PC-9 (cell line): ENCODE measurements at regions not wholly inside any gene's neighbourhood (a gene's known extent, or its start where the extent isn't known, plus 50 kb on each side); places are given as distances from the start of the nearest gene placed in this dataset.

Experiments used
- BruUV-seq: library from RNA; stranded (reverse); fragments of 400-500 nt; replicated peaks from 2 replicates; lab custom pipeline; 2021; lab: Mats Ljungman, UMichigan
- CTCF ChIA-PET: fragments of 300-600 bp; sonication (Branson Sonifier 250); formaldehyde crosslinking; loops from one replicate; lab custom pipeline; 2022; ENCODE audit warnings: antibody characterized with exemption; lab: Charles Lee
- POLR2A ChIA-PET: fragments of 300-600 bp; sonication (Branson Sonifier 250); formaldehyde crosslinking; loops from one replicate; lab custom pipeline; 2022; ENCODE audit warnings: antibody characterized with exemption; ENCODE audit not compliant: unreplicated experiment; lab: Charles Lee
- DNase-seq, 2 experiments: peaks; one replicate each; pipeline versions ENCODE4 v3.0.0 to v3.0.0-alpha.2; 2015 to 2022; ENCODE audit warnings: mixed read lengths in 1 of 2
- H2AFZ ChIP-seq: fragments of 200-600 bp; sonication (generic); 2 replicates; pipeline ENCODE4 v1.8.1; 2017; ENCODE audit warnings: antibody characterized with exemption
- H3F3A ChIP-seq: fragments of 200-600 bp; sonication (generic); 2 replicates; pipeline ENCODE4 v1.8.1; 2017; ENCODE audit warnings: antibody characterized with exemption, mild to moderate bottlenecking, low read depth; ENCODE audit not compliant: insufficient read depth
- H3K27ac ChIP-seq: fragments of 200-600 bp; sonication (generic); 2 replicates; pipeline ENCODE4 v1.6.1; 2016; ENCODE audit warnings: mixed run types
- H3K27me3 ChIP-seq: fragments of 200-600 bp; sonication (generic); 2 replicates; pipeline ENCODE4 v1.6.1; 2016; ENCODE audit warnings: low read depth, mixed run types; ENCODE audit not compliant: insufficient read depth
- H3K36me3 ChIP-seq: fragments of 200-600 bp; sonication (generic); 2 replicates; pipeline ENCODE4 v1.6.1; 2016; ENCODE audit warnings: low read depth, mixed run types
- H3K4me1 ChIP-seq: fragments of 200-600 bp; sonication (generic); replicated peaks from 2 replicates; pipeline ENCODE4 v1.6.1; 2016; ENCODE audit warnings: mixed run types; ENCODE audit not compliant: insufficient read depth
- H3K4me2 ChIP-seq: fragments of 200-600 bp; sonication (generic); 2 replicates; pipeline ENCODE4 v1.6.1; 2017; ENCODE audit warnings: mixed run types
- H3K4me3 ChIP-seq: fragments of 200-600 bp; sonication (generic); 2 replicates; pipeline ENCODE4 v1.6.1; 2016; ENCODE audit warnings: mixed run types
- H3K79me2 ChIP-seq: fragments of 200-600 bp; sonication (generic); 2 replicates; pipeline ENCODE4 v1.6.1; 2017; ENCODE audit warnings: low read depth, mixed run types
- H3K9me2 ChIP-seq: fragments of 200-600 bp; sonication (generic); 2 replicates; pipeline ENCODE4 v1.8.1; 2017; ENCODE audit warnings: mild to moderate bottlenecking; ENCODE audit not compliant: insufficient read depth
- H3K9me3 ChIP-seq: fragments of 200-600 bp; sonication (generic); 2 replicates; pipeline ENCODE4 v1.8.1; 2016; ENCODE audit warnings: low read depth; ENCODE audit not compliant: insufficient read depth
- H4K20me1 ChIP-seq: fragments of 200-600 bp; sonication (generic); 2 replicates; pipeline ENCODE4 v1.8.1; 2017; ENCODE audit not compliant: insufficient read depth
- CTCF ChIP-seq: fragments of 200-600 bp; sonication (generic); conservative IDR thresholded peaks from 2 replicates; pipeline ENCODE4 v1.6.1; 2017; ENCODE audit warnings: mixed run types, antibody characterized with exemption, mild to moderate bottlenecking, moderate library complexity
- EZH2 ChIP-seq: fragments of 200-600 bp; sonication (generic); IDR thresholded peaks from 2 replicates; pipeline ENCODE4 v1.8.0; 2017; ENCODE audit warnings: antibody characterized with exemption, low read depth
- intact Hi-C: fragments of 100-400 bp; cut with micrococcal nuclease; formaldehyde crosslinking; loops from one replicate; pipeline ENCODE4 v1.10.0; 2022; ENCODE audit not compliant: unreplicated experiment

- H3K79me2 ChIP-seq, result no peaks in the 10 kb centered on the region
- H3K27me3 ChIP-seq, result no peaks in the 10 kb centered on the region
- no peak overlapping the region for H3K4me3 ChIP-seq
- CTCF ChIA-PET, result no interaction called here
- no peak overlapping the region for H2AFZ ChIP-seq
- POLR2A ChIA-PET, result no interaction called here
- intact Hi-C loops, result no loop called here
- TF ChIP-seq EZH2 (no peak), CTCF (no peak)
- H3K36me3 ChIP-seq, result no peaks in the 10 kb centered on the region
- H3F3A ChIP-seq, result no peaks in the 10 kb centered on the region
- DNase-seq, result no peak
- no peak overlapping the region for H3K4me2 ChIP-seq
- 0 out of 2 replicates have a peak, but pooled peaks cover 3% of the 10 kb centered on the region for H3K9me3 ChIP-seq
- no TSS peak for BruUV-seq
- H3K9me2 ChIP-seq, result no peaks in the 10 kb centered on the region
- H3K27ac ChIP-seq, result no peak overlapping the region
- 0 out of 2 replicates have a peak, but pooled peaks cover 6% of the 10 kb centered on the region for H3K4me1 ChIP-seq
- H4K20me1 ChIP-seq, result no peaks in the 10 kb centered on the region
Measured at GRCh38 chr6:21907291-21907690, 313.7 kb downstream of the SOX4 start.

GRCh38 chr6:21908161-21908848 lies 314.8 kb downstream of the SOX4 start:
- intact Hi-C loops, result no loop called here
- H3K27me3 ChIP-seq, result no peaks in the 10 kb centered on the region
- H3K79me2 ChIP-seq, result no peaks in the 10 kb centered on the region
- no peaks in the 10 kb centered on the region for H4K20me1 ChIP-seq
- ChIA-PET POLR2A (no interaction called here), CTCF (no interaction called here)
- H3K4me1 ChIP-seq, result 0 out of 2 replicates have a peak, but pooled peaks cover 6% of the 10 kb centered on the region
- TF ChIP-seq CTCF, result no peak
- no peak for TF ChIP-seq EZH2
- no peak overlapping the region for H2AFZ ChIP-seq
- BruUV-seq, result no TSS peak
- no peak overlapping the region for H3K4me2 ChIP-seq
- no peak for DNase-seq
- no peaks in the 10 kb centered on the region for H3K9me2 ChIP-seq
- no peak overlapping the region for H3K27ac ChIP-seq
- H3K36me3 ChIP-seq, result no peaks in the 10 kb centered on the region
- H3F3A ChIP-seq, result no peaks in the 10 kb centered on the region
- H3K9me3 ChIP-seq, result 0 out of 2 replicates have a peak, but pooled peaks cover 3% of the 10 kb centered on the region
- no peak overlapping the region for H3K4me3 ChIP-seq

GRCh38 chr6:21909321-21909720 lies 315.8 kb downstream of the SOX4 start:
- no peak overlapping the region for H3K4me2 ChIP-seq
- H3K27ac ChIP-seq, result no peak overlapping the region
- no peaks in the 10 kb centered on the region for H3K27me3 ChIP-seq
- BruUV-seq, result no TSS peak
- intact Hi-C loops, result no loop called here
- 0 out of 2 replicates have a peak, but pooled peaks cover 3% of the 10 kb centered on the region for H3K9me3 ChIP-seq
- H3K36me3 ChIP-seq, result no peaks in the 10 kb centered on the region
- H3K4me1 ChIP-seq, result 0 out of 2 replicates have a peak, but pooled peaks cover 6% of the 10 kb centered on the region
- no peaks in the 10 kb centered on the region for H3F3A ChIP-seq
- CTCF ChIA-PET, result no interaction called here
- no peak for DNase-seq
- H3K4me3 ChIP-seq, result no peak overlapping the region
- H4K20me1 ChIP-seq, result no peaks in the 10 kb centered on the region
- H3K79me2 ChIP-seq, result no peaks in the 10 kb centered on the region
- TF ChIP-seq EZH2 (no peak), CTCF (no peak)
- POLR2A ChIA-PET, result no interaction called here
- no peak overlapping the region for H2AFZ ChIP-seq
- no peaks in the 10 kb centered on the region for H3K9me2 ChIP-seq
